ENCODE measurements at regions not wholly inside any gene's neighbourhood (a gene's known extent, or its start where the extent isn't known, plus 50 kb on each side); places are given as distances from the start of the nearest gene placed in this dataset.

- Histone ChIP-seq H3K9me3 (replicated peaks) (no peaks in the 10 kb centered on the region), H3K4me3 (no peak overlapping the region), H3K27me3 (replicated peaks) (no peaks in the 10 kb centered on the region), H3K36me3 (no peaks in the 10 kb centered on the region), H3K27ac (no peak overlapping the region), H3K4me1 (replicated peaks) (no peaks in the 10 kb centered on the region)
- no peak for DNase-seq (ENCODE audit: low read depth in 1 of 2, low spot score in 2 of 2)
Measured at GRCh38 chr9:1726993-1727759, 288.0 kb upstream of the SMARCA2 start.

GRCh38 chr9:1729631-1730030, 285.5 kb upstream of the SMARCA2 start:
- Histone ChIP-seq H3K9me3 (replicated peaks) (no peaks in the 10 kb centered on the region), H3K27me3 (replicated peaks) (no peaks in the 10 kb centered on the region), H3K4me3 (no peak overlapping the region), H3K36me3 (no peaks in the 10 kb centered on the region), H3K4me1 (replicated peaks) (no peaks in the 10 kb centered on the region), H3K27ac (no peak overlapping the region)
- DNase-seq (ENCODE audit: low read depth in 1 of 2, low spot score in 2 of 2), result no peak

GRCh38 chr9:1732670-1733069, 282.5 kb upstream of the SMARCA2 start:
- Histone ChIP-seq H3K4me1 (replicated peaks) (no peaks in the 10 kb centered on the region), H3K36me3 (no peaks in the 10 kb centered on the region), H3K9me3 (replicated peaks) (no peaks in the 10 kb centered on the region), H3K27me3 (replicated peaks) (no peaks in the 10 kb centered on the region), H3K27ac (no peak overlapping the region), H3K4me3 (no peak overlapping the region)
- no peak for DNase-seq (ENCODE audit: low read depth in 1 of 2, low spot score in 2 of 2)

- Histone ChIP-seq H3K27ac (no peak overlapping the region), H3K27me3 (replicated peaks) (no peaks in the 10 kb centered on the region), H3K9me3 (replicated peaks) (no peaks in the 10 kb centered on the region), H3K4me1 (replicated peaks) (no peaks in the 10 kb centered on the region), H3K36me3 (no peaks in the 10 kb centered on the region), H3K4me3 (no peak overlapping the region)
- DNase-seq (ENCODE audit: low read depth in 1 of 2, low spot score in 2 of 2), result no peak
Measured at GRCh38 chr9:1738511-1739100, 276.5 kb upstream of the SMARCA2 start.

- H3K9me3 ChIP-seq (replicated peaks), result no peaks in the 10 kb centered on the region
- H3K27ac ChIP-seq, result no peak overlapping the region
- no peak overlapping the region for H3K4me3 ChIP-seq
- DNase-seq (ENCODE audit: low read depth in 1 of 2, low spot score in 2 of 2), result no peak
- no peaks in the 10 kb centered on the region for H3K36me3 ChIP-seq
- H3K4me1 ChIP-seq (replicated peaks), result no peaks in the 10 kb centered on the region
- H3K27me3 ChIP-seq (replicated peaks), result no peaks in the 10 kb centered on the region
Measured at GRCh38 chr9:1743121-1743960, 271.8 kb upstream of the SMARCA2 start.

- Histone ChIP-seq H3K4me1 (replicated peaks) (no peaks in the 10 kb centered on the region), H3K27me3 (replicated peaks) (no peaks in the 10 kb centered on the region), H3K9me3 (replicated peaks) (no peaks in the 10 kb centered on the region), H3K36me3 (no peaks in the 10 kb centered on the region), H3K4me3 (no peak overlapping the region), H3K27ac (no peak overlapping the region)
- DNase-seq (ENCODE audit: low read depth in 1 of 2, low spot score in 2 of 2), result no peak
Measured at GRCh38 chr9:1745980-1746379, 269.2 kb upstream of the SMARCA2 start.

GRCh38 chr9:1747417-1747967, 267.7 kb upstream of the SMARCA2 start:
- DNase-seq (ENCODE audit: low read depth in 1 of 2, low spot score in 2 of 2), result no peak
- Histone ChIP-seq H3K4me3 (no peak overlapping the region), H3K4me1 (replicated peaks) (no peaks in the 10 kb centered on the region), H3K27ac (no peak overlapping the region), H3K36me3 (no peaks in the 10 kb centered on the region), H3K9me3 (replicated peaks) (no peaks in the 10 kb centered on the region), H3K27me3 (replicated peaks) (no peaks in the 10 kb centered on the region)

- Histone ChIP-seq H3K9me3 (replicated peaks) (no peaks in the 10 kb centered on the region), H3K4me1 (replicated peaks) (no peaks in the 10 kb centered on the region), H3K27me3 (replicated peaks) (no peaks in the 10 kb centered on the region), H3K27ac (no peak overlapping the region), H3K4me3 (no peak overlapping the region), H3K36me3 (no peaks in the 10 kb centered on the region)
- DNase-seq (ENCODE audit: low read depth in 1 of 2, low spot score in 2 of 2), result no peak
Measured at GRCh38 chr9:1748407-1748806, 266.7 kb upstream of the SMARCA2 start.

GRCh38 chr9:1757186-1757585, 258.0 kb upstream of the SMARCA2 start:
- no peaks in the 10 kb centered on the region for H3K27me3 ChIP-seq (replicated peaks)
- no peak overlapping the region for H3K4me3 ChIP-seq
- no peak for DNase-seq (ENCODE audit: low read depth in 1 of 2, low spot score in 2 of 2)
- H3K9me3 ChIP-seq (replicated peaks), result no peaks in the 10 kb centered on the region
- H3K36me3 ChIP-seq, result no peaks in the 10 kb centered on the region
- H3K4me1 ChIP-seq (replicated peaks), result no peaks in the 10 kb centered on the region
- H3K27ac ChIP-seq, result no peak overlapping the region

- no peak for DNase-seq (ENCODE audit: low read depth in 1 of 2, low spot score in 2 of 2)
- Histone ChIP-seq H3K9me3 (replicated peaks) (no peaks in the 10 kb centered on the region), H3K4me1 (replicated peaks) (no peaks in the 10 kb centered on the region), H3K36me3 (no peaks in the 10 kb centered on the region), H3K27ac (no peak overlapping the region), H3K4me3 (no peak overlapping the region), H3K27me3 (replicated peaks) (no peaks in the 10 kb centered on the region)
Measured at GRCh38 chr9:1759009-1759408, 256.1 kb upstream of the SMARCA2 start.

- no peaks in the 10 kb centered on the region for H3K36me3 ChIP-seq
- H3K27me3 ChIP-seq (replicated peaks), result no peaks in the 10 kb centered on the region
- no peaks in the 10 kb centered on the region for H3K4me1 ChIP-seq (replicated peaks)
- no peak overlapping the region for H3K4me3 ChIP-seq
- H3K9me3 ChIP-seq (replicated peaks), result no peaks in the 10 kb centered on the region
- DNase-seq (ENCODE audit: low read depth in 1 of 2, low spot score in 2 of 2), result no peak
- H3K27ac ChIP-seq, result no peak overlapping the region
Measured at GRCh38 chr9:1759771-1760300, 255.3 kb upstream of the SMARCA2 start.

- no peak for DNase-seq (ENCODE audit: low read depth in 1 of 2, low spot score in 2 of 2)
- Histone ChIP-seq H3K4me3 (no peak overlapping the region), H3K36me3 (no peaks in the 10 kb centered on the region)
Measured at GRCh38 chr9:1761807-1762206, 253.3 kb upstream of the SMARCA2 start.

GRCh38 chr9:1766042-1766441, 249.1 kb upstream of the SMARCA2 start:
- H3K4me3 ChIP-seq, result no peak overlapping the region
- no peaks in the 10 kb centered on the region for H3K36me3 ChIP-seq
- H3K9me3 ChIP-seq (replicated peaks), result no peaks in the 10 kb centered on the region
- no peak overlapping the region for H3K27ac ChIP-seq
- H3K27me3 ChIP-seq (replicated peaks), result no peaks in the 10 kb centered on the region
- H3K4me1 ChIP-seq (replicated peaks), result no peaks in the 10 kb centered on the region
- no peak for DNase-seq (ENCODE audit: low read depth in 1 of 2, low spot score in 2 of 2)

More at GRCh38 chr9:1761807-1762206, 253.3 kb upstream of the SMARCA2 start:
- Histone ChIP-seq H3K27ac (no peak overlapping the region), H3K9me3 (replicated peaks) (no peaks in the 10 kb centered on the region), H3K27me3 (replicated peaks) (no peaks in the 10 kb centered on the region), H3K4me1 (replicated peaks) (no peaks in the 10 kb centered on the region)

GRCh38 chr9:1768561-1768960, 246.6 kb upstream of the SMARCA2 start:
- no peak overlapping the region for H3K4me3 ChIP-seq
- no peaks in the 10 kb centered on the region for H3K4me1 ChIP-seq (replicated peaks)
- no peaks in the 10 kb centered on the region for H3K36me3 ChIP-seq
- no peaks in the 10 kb centered on the region for H3K9me3 ChIP-seq (replicated peaks)
- no peak for DNase-seq (ENCODE audit: low read depth in 1 of 2, low spot score in 2 of 2)
- H3K27ac ChIP-seq, result no peak overlapping the region
- H3K27me3 ChIP-seq (replicated peaks), result no peaks in the 10 kb centered on the region

Data from SJSA1 (cell line).